ENCODE measurements at regions not wholly inside any gene's neighbourhood (a gene's known extent, or its start where the extent isn't known, plus 50 kb on each side); places are given as distances from the start of the nearest gene placed in this dataset.
A peak's percentile ranks its signal among the peaks of the same experiment; 100 is the strongest.
"Not testable (repeated sequence)": the region's sequence is repeated elsewhere in the genome, so short reads cannot be mapped to it uniquely, and the experiment has no call there.

GRCh38 chr5:92023555-92023954 is 640.4 kb upstream of the ARRDC3 start:
- DNase-seq (ENCODE audit: low spot score), result no peak

GRCh38 chr5:92023141-92023471 is 640.0 kb upstream of the ARRDC3 start:
- DNase-seq (ENCODE audit: low spot score), result no peak

GRCh38 chr5:92022415-92023140 is 639.5 kb upstream of the ARRDC3 start:
- no peak for DNase-seq (ENCODE audit: low spot score)

GRCh38 chr5:92019376-92019990 is 636.4 kb upstream of the ARRDC3 start:
- DNase-seq (ENCODE audit: low spot score), result no peak

GRCh38 chr5:92017776-92018175 is 634.7 kb upstream of the ARRDC3 start:
- DNase-seq (ENCODE audit: low spot score), result no peak

GRCh38 chr5:92011845-92012244 is 628.7 kb upstream of the ARRDC3 start:
- DNase-seq (ENCODE audit: low spot score), result not testable (repeated sequence)

GRCh38 chr5:92003806-92004205 is 620.7 kb upstream of the ARRDC3 start:
- no peak for DNase-seq (ENCODE audit: low spot score)

- no peak for DNase-seq (ENCODE audit: low spot score)
Observed at GRCh38 chr5:92002721-92003274, 619.7 kb upstream of the ARRDC3 start.

- DNase-seq (ENCODE audit: low spot score), result no peak
Observed at GRCh38 chr5:91998774-91999173, 615.7 kb upstream of the ARRDC3 start.

GRCh38 chr5:91983869-91984268 is 600.8 kb upstream of the ARRDC3 start:
- no peak for DNase-seq (ENCODE audit: low spot score)

- DNase-seq (ENCODE audit: low spot score), result no peak
Observed at GRCh38 chr5:91978221-91978882, 595.2 kb upstream of the ARRDC3 start.

GRCh38 chr5:91977579-91977978 is 594.5 kb upstream of the ARRDC3 start:
- no peak for DNase-seq (ENCODE audit: low spot score)

GRCh38 chr5:91976451-91976850 is 593.3 kb upstream of the ARRDC3 start:
- DNase-seq (ENCODE audit: low spot score), result no peak

- DNase-seq (ENCODE audit: low spot score), result no peak
Observed at GRCh38 chr5:91963166-91963565, 580.0 kb upstream of the ARRDC3 start.

GRCh38 chr5:91957666-91958065 is 574.5 kb upstream of the ARRDC3 start:
- no peak for DNase-seq (ENCODE audit: low spot score)

GRCh38 chr5:91956738-91957137 is 573.6 kb upstream of the ARRDC3 start:
- peak; percentile 28 for DNase-seq (ENCODE audit: low spot score)

- DNase-seq (ENCODE audit: low spot score), result no peak
Observed at GRCh38 chr5:91955610-91956009, 572.5 kb upstream of the ARRDC3 start.

GRCh38 chr5:91954136-91954535 is 571.0 kb upstream of the ARRDC3 start:
- DNase-seq (ENCODE audit: low spot score), result no peak

GRCh38 chr5:91950328-91950727 is 567.2 kb upstream of the ARRDC3 start:
- DNase-seq (ENCODE audit: low spot score), result no peak

- no peak for DNase-seq (ENCODE audit: low spot score)
Observed at GRCh38 chr5:91946870-91947269, 563.8 kb upstream of the ARRDC3 start.

- DNase-seq (ENCODE audit: low spot score), result no peak
Observed at GRCh38 chr5:91941588-91941987, 558.5 kb upstream of the ARRDC3 start.

- DNase-seq (ENCODE audit: low spot score), result no peak
Observed at GRCh38 chr5:91938441-91938840, 555.3 kb upstream of the ARRDC3 start.

GRCh38 chr5:91937121-91937520 is 554.0 kb upstream of the ARRDC3 start:
- DNase-seq (ENCODE audit: low spot score), result no peak

Data from iPS-NIHi11 (cell line).